WI38 (cell line): ENCODE measurements at regions not wholly inside any gene's neighbourhood (a gene's known extent, or its start where the extent isn't known, plus 50 kb on each side); places are given as distances from the start of the nearest gene placed in this dataset.
"Not testable (repeated sequence)": the region's sequence is repeated elsewhere in the genome, so short reads cannot be mapped to it uniquely, and the experiment has no call there.

Experiments used
- H3K4me3 ChIP-seq: 2 replicates; pipeline ENCODE4 v1.5.1; 2011; ENCODE audit warnings: low read depth, mild to moderate bottlenecking, control low read depth, low read length
- TF ChIP-seq, protein P1 (sequence below): IDR thresholded peaks from 2 replicates; pipeline ENCODE4 v1.5.1; 2012; ENCODE audit warnings: low read depth, mild to moderate bottlenecking, control low read depth, low read length

DNA sequence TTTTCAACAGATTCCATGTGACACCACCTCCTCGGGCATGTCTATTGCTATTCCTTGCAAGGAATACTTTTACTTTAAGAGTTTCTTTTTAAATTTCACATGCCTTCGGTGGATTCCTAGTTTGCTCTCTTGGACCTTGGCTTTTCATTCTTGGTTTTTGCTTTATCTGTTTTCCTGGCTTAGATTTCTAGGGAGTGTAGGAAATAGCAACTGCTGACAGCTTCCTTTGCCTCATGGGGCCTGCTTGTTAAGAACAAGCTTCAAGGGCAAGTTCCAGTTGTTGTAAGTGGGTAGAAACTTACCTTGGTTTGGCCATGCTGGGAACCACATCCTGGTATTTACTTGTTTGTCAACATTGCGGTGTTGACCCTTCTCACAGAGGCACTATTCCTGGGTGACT lies 348.5 kb downstream of the DMAC1 start:
- H3K4me3 ChIP-seq, result no peak overlapping the region
- TF ChIP-seq, protein P1, sequence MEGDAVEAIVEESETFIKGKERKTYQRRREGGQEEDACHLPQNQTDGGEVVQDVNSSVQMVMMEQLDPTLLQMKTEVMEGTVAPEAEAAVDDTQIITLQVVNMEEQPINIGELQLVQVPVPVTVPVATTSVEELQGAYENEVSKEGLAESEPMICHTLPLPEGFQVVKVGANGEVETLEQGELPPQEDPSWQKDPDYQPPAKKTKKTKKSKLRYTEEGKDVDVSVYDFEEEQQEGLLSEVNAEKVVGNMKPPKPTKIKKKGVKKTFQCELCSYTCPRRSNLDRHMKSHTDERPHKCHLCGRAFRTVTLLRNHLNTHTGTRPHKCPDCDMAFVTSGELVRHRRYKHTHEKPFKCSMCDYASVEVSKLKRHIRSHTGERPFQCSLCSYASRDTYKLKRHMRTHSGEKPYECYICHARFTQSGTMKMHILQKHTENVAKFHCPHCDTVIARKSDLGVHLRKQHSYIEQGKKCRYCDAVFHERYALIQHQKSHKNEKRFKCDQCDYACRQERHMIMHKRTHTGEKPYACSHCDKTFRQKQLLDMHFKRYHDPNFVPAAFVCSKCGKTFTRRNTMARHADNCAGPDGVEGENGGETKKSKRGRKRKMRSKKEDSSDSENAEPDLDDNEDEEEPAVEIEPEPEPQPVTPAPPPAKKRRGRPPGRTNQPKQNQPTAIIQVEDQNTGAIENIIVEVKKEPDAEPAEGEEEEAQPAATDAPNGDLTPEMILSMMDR, result no peak

DNA sequence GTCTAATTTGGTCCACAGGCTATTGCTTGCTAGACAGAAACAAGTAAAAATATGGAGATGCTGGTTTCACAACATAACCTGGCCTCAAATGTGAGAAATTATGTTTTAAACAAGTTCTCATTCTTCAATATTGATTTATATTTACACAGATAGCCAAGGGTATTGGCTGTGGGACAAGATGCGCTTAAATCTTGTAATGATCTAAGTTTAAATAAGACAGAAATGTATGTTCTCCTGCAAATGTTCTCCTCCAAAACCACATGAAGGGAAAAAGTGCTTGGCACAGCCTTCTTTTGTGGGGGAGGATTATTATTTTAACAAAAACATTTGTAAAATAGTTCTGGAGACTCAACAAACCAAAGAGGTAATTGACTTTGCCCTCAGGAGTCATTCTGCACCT lies 356.0 kb downstream of the DMAC1 start:
- H3K4me3 ChIP-seq, result no peak overlapping the region
- TF ChIP-seq, protein P1, result no peak

DNA sequence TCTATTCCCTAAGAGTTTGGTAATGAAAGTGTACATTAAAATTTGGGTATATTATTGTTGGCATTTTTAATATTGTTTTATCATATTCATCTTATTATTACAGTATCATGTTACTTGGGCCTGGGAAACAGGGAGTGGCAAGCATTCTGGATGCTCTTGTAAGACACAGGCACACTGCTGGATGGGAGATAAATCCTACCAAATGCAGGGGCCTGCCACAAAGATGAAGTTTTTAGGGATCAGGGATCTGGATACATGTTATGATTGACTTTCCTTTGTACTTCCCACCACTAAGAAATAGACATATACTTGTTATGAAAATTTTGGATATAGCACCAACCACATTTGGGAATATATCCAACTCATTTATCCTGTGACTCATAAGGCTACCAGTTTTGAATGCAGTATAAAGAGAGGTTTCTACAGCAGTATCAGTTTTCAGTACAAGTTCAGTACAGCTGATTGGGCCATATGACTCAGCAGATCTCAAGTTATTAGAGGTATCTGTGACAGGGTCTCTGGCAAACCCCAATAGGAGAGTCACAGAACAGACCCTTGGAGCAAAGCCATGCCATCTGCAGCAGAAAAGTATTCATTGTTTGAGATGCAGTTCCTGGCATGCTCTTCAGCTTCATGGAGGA lies 360.1 kb downstream of the DMAC1 start:
- H3K4me3 ChIP-seq, result no peak overlapping the region
- TF ChIP-seq, protein P1, result no peak

DNA sequence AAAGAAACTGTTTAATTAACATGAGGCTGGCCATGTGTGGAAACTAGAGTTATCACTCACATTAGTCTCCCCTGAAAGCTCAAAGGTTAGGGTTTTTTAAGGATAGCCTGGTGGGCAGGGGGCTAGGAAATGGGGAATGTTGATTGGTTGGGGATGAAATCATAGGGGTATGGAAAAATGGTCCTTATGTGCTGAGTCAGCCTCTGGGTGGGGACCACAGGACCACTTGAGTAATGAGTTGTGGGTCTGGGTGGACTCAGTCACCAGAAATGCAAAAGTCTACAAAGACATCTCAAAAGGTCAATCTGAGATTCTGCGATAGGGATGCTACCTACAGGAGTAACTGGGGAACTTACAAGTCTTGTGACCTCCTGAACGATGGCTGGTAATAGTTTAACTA lies 362.8 kb downstream of the DMAC1 start:
- TF ChIP-seq, protein P1, result no peak
- H3K4me3 ChIP-seq, result no peak overlapping the region

DNA sequence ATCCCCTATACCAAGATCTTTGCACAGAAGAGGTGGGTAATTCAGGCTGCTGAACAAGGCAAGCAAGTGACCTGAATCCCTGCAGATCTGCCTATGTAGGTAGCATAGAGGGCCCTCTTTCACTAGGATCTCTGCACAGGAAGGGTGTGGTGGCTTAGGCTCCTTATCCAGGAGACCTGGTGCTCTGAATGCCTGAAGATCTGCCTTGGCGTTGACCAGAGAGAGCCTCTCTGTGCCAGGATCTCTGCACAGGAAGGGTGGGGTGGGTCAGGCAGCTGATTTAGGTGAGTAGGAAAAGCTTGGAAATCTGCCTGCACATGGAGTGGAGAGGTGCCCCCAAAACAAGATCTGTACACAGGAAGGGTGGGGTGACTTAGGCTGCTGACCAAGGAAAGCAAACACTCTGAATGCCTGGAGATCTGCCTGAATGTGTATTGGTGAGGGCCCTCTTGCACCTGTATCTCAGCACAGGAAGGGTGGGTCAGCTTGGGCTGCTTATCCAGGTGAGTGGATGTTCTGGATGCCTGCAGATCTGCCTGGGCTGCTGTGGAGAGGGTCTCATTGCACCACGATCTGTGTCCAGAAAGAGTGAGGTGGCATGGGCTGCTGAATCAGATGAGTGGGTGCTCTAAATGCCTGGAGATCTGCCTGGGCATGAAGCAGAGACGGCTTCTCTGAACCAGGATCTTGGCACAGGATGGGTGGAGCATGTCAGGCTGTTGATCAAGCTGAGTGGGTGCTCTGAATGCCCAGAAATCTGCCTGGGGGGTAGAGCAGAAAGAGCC lies 365.9 kb downstream of the DMAC1 start:
- TF ChIP-seq, protein P1, result no peak
- no peak overlapping the region for H3K4me3 ChIP-seq

DNA sequence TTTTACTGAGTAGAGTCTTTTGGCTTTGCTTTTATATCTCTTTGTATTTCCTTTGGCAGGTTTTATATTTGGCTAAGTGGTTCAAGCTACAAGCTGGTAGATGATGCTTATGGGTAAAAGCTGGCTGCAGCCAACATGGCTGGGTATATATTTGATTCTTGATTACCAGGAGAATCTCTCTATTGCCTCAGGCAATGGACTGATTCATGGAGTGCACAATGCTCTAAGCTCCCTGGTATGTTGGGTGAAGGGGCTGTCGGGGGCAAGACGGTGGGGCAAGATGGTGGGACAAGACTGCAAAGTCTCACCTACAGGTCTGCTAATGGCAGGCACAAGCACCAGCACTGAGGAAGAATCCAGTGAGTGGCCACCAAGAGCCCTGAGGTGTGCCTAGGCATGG lies 366.6 kb downstream of the DMAC1 start:
- TF ChIP-seq, protein P1, result no peak
- H3K4me3 ChIP-seq, result no peak overlapping the region

DNA sequence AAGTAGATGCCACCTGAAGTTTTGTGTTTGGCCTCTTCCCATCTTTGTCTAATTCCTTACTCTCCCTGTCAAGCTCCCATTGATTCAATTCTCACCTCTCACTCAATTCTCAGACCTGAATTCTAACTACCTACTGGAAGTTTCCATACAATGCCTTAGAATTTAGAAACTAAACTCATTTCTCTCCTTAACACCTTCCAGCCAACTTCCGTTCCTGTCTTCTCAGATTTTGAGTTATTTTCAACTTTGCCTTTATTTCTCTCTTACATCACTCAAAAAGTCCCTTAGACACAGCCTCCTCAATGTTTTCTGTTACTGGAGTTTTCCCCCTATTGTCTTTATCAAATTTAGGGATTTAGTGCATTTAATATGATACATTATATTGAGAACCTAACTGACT lies 382.2 kb downstream of the DMAC1 start:
- not testable (repeated sequence) for H3K4me3 ChIP-seq
